H1 (cell line): ENCODE measurements at regions not wholly inside any gene's neighbourhood (a gene's known extent, or its start where the extent isn't known, plus 50 kb on each side); places are given as distances from the start of the nearest gene placed in this dataset.

ENCODE experiments used
- CTCF ChIA-PET: fragments of 300-600 bp; sonication (Branson Sonifier 250); formaldehyde crosslinking; loops from one replicate; lab custom pipeline; 2021; ENCODE audit not compliant: partially characterized antibody; lab: Charles Lee
- POLR2A ChIA-PET: fragments of 300-600 bp; sonication (Branson Sonifier 250); formaldehyde crosslinking; loops from one replicate; lab custom pipeline; 2021; ENCODE audit warnings: inconsistent platforms; ENCODE audit not compliant: partially characterized antibody; lab: Charles Lee
- DNase-seq, 2 experiments: peaks; one replicate each; pipeline versions ENCODE4 v3.0.0 to v3.0.0-alpha.2; 2010 to 2022; ENCODE audit warnings: low spot score in 2 of 2, low read depth in 1 of 2, mixed read lengths in 1 of 2
- FAIRE-seq: peaks from 2 replicates; lab custom pipeline; 2011; peaks lifted over from hg19 to GRCh38; lab: Jason Lieb, UNC
- H2AFZ ChIP-seq: 2 replicates; pipeline ENCODE4 v1.8.1; 2012; ENCODE audit warnings: low read length, inconsistent platforms
- H2AK5ac ChIP-seq: 2 replicates; pipeline ENCODE4 v1.6.1; 2013; ENCODE audit warnings: low read depth, low read length
- H2BK120ac ChIP-seq: replicated peaks from 2 replicates; pipeline ENCODE3; 2013; ENCODE audit warnings: low read depth, low read length, inconsistent platforms
- H2BK12ac ChIP-seq: 2 replicates; pipeline ENCODE4 v1.6.1; 2013; ENCODE audit warnings: low read depth, low read length
- H2BK15ac ChIP-seq: 2 replicates; pipeline ENCODE4 v1.6.1; 2013; ENCODE audit warnings: low read length
- H2BK20ac ChIP-seq: 2 replicates; pipeline ENCODE4 v1.6.1; 2013; ENCODE audit warnings: low read length
- H2BK5ac ChIP-seq: 2 replicates; pipeline ENCODE4 v1.6.1; 2013; ENCODE audit warnings: low read depth, low read length
- H3K14ac ChIP-seq: 2 replicates; pipeline ENCODE4 v1.6.1; 2013; ENCODE audit warnings: inconsistent platforms; ENCODE audit not compliant: insufficient read length
- H3K18ac ChIP-seq: 2 replicates; pipeline ENCODE4 v1.6.1; 2013; ENCODE audit warnings: low read length; ENCODE audit errors: extremely low read depth
- H3K23ac ChIP-seq: 2 replicates; pipeline ENCODE4 v1.6.1; 2013; ENCODE audit warnings: inconsistent platforms; ENCODE audit not compliant: insufficient read length
- H3K23me2 ChIP-seq: 2 replicates; pipeline ENCODE4 v1.6.1; 2013; ENCODE audit warnings: low read depth, low read length
- H3K27ac ChIP-seq: 2 replicates; pipeline ENCODE4 v1.6.1; 2011; ENCODE audit warnings: low read depth, low read length, inconsistent platforms
- H3K27me3 ChIP-seq, 4 experiments: replicated peaks in 1 of 4; 1 replicate in 1 of 4; 2 replicates in 3 of 4; pipeline versions ENCODE4 v1.6.1 to v1.8.1; 2011 to 2013; ENCODE audit warnings: low read length in 3 of 4, mild to moderate bottlenecking in 3 of 4, inconsistent platforms in 2 of 4, mixed read lengths in 2 of 4, moderate library complexity in 1 of 4; ENCODE audit not compliant: control insufficient read depth in 3 of 4, insufficient read depth in 3 of 4; ENCODE audit errors: extremely low read depth in 1 of 4
- H3K36me3 ChIP-seq, 4 experiments: 2 replicates each; pipeline versions ENCODE4 v1.6.1 to v1.8.1; 2011 to 2013; ENCODE audit warnings: mild to moderate bottlenecking in 4 of 4, low read length in 3 of 4, moderate library complexity in 2 of 4, control low read depth in 1 of 4, inconsistent platforms in 1 of 4; ENCODE audit not compliant: insufficient read depth in 4 of 4, control insufficient read depth in 2 of 4
- H3K4ac ChIP-seq: replicated peaks from 2 replicates; pipeline ENCODE3; 2013; ENCODE audit warnings: low read length, low read depth, mixed read lengths, inconsistent platforms; ENCODE audit not compliant: insufficient read length
- H3K4me1 ChIP-seq, 4 experiments: replicated peaks in 1 of 4; 1 replicate in 1 of 4; 2 replicates in 3 of 4; pipeline versions ENCODE4 v1.6.1 to v1.8.1; 2011 to 2013; ENCODE audit warnings: low read length in 3 of 4, inconsistent platforms in 2 of 4, mixed read lengths in 1 of 4; ENCODE audit not compliant: insufficient read depth in 4 of 4, control insufficient read depth in 3 of 4
- H3K4me2 ChIP-seq, 2 experiments: 2 replicates each; pipeline versions ENCODE4 v1.6.1 to v1.8.1; 2011 to 2013; ENCODE audit warnings: low read depth in 2 of 2, low read length in 2 of 2, control low read depth in 1 of 2, inconsistent platforms in 1 of 2, mild to moderate bottlenecking in 1 of 2; ENCODE audit not compliant: insufficient read depth in 1 of 2
- H3K4me3 ChIP-seq, 4 experiments: fragments of 200-600, 300-600 bp in 1 of 4; sonication (generic), shearing (Covaris generic), sonication (Bioruptor Twin) in 1 of 4; 2 replicates each; pipeline versions ENCODE4 v1.5.1 to v1.8.1; 2011 to 2016; ENCODE audit warnings: low read length in 4 of 4, low read depth in 3 of 4, control low read depth in 2 of 4, inconsistent platforms in 2 of 4, mild to moderate bottlenecking in 2 of 4, mixed read lengths in 1 of 4, moderate library complexity in 1 of 4; ENCODE audit not compliant: insufficient read depth in 2 of 4; ENCODE audit errors: extremely low read depth in 1 of 4
- H3K56ac ChIP-seq: replicated peaks from 2 replicates; pipeline ENCODE3; 2013; ENCODE audit warnings: low read depth, mild to moderate bottlenecking, mixed read lengths, low read length, inconsistent platforms; ENCODE audit not compliant: insufficient read length
- H3K79me1 ChIP-seq: 2 replicates; pipeline ENCODE4 v1.6.1; 2013; ENCODE audit warnings: low read depth, low read length, control low read depth
- H3K79me2 ChIP-seq, 2 experiments: 2 replicates each; pipeline versions ENCODE4 v1.6.1 to v1.8.1; 2012 to 2013; ENCODE audit warnings: low read length in 2 of 2, mild to moderate bottlenecking in 2 of 2, inconsistent platforms in 1 of 2; ENCODE audit not compliant: insufficient read depth in 2 of 2, control insufficient read depth in 1 of 2
- H3K9ac ChIP-seq, 4 experiments: replicated peaks in 1 of 4; 1 replicate in 1 of 4; 2 replicates in 3 of 4; pipeline versions ENCODE4 v1.6.1 to v1.8.1; 2011 to 2013; ENCODE audit warnings: low read depth in 3 of 4, low read length in 3 of 4, control low read depth in 2 of 4, mild to moderate bottlenecking in 2 of 4, moderate library complexity in 2 of 4, inconsistent platforms in 1 of 4; ENCODE audit errors: extremely low read depth in 1 of 4
- H3K9me3 ChIP-seq, 2 experiments: 2 replicates each; pipeline versions ENCODE4 v1.6.1 to v1.8.1; 2012 to 2013; ENCODE audit warnings: mild to moderate bottlenecking in 2 of 2, moderate library complexity in 2 of 2, control low read depth in 1 of 2, inconsistent platforms in 1 of 2, low read depth in 1 of 2, low read length in 1 of 2, mixed read lengths in 1 of 2; ENCODE audit not compliant: insufficient read depth in 2 of 2
- H4K20me1 ChIP-seq, 2 experiments: replicated peaks in 1 of 2; 2 replicates each; pipeline versions ENCODE3 to v1.8.1; 2011 to 2013; ENCODE audit warnings: inconsistent platforms in 2 of 2, low read length in 2 of 2, mild to moderate bottlenecking in 1 of 2; ENCODE audit not compliant: insufficient read depth in 2 of 2, control insufficient read depth in 1 of 2
- H4K5ac ChIP-seq: 2 replicates; pipeline ENCODE4 v1.6.1; 2013; ENCODE audit warnings: low read length, low read depth, mixed read lengths, inconsistent platforms; ENCODE audit not compliant: insufficient read length
- H4K8ac ChIP-seq: 2 replicates; pipeline ENCODE4 v1.8.0; 2013; ENCODE audit warnings: mild to moderate bottlenecking, moderate library complexity, low read length, inconsistent platforms; ENCODE audit not compliant: insufficient read depth; ENCODE audit errors: extremely low read depth
- H4K91ac ChIP-seq: replicated peaks from 2 replicates; pipeline ENCODE3; 2013; ENCODE audit warnings: low read length, mixed read lengths, inconsistent platforms; ENCODE audit not compliant: insufficient read length
- ASH2L ChIP-seq: fragments of 200-600, 300-600 bp; sonication (generic); IDR thresholded peaks from one replicate; pipeline ENCODE4 v1.7.1; 2017; ENCODE audit warnings: low read length
- ATF3 ChIP-seq: IDR thresholded peaks from 2 replicates; pipeline ENCODE4 v1.6.1; 2011; ENCODE audit warnings: low read depth, mild to moderate bottlenecking, low read length; ENCODE audit not compliant: insufficient read depth
- JUND ChIP-seq: IDR thresholded peaks from 2 replicates; pipeline ENCODE4 v1.6.1; 2011; ENCODE audit warnings: mild to moderate bottlenecking, improper control_type of control experiment, low read length
- RBBP5 ChIP-seq: IDR thresholded peaks from 2 replicates; pipeline ENCODE4 v1.7.1; 2012; ENCODE audit warnings: low read depth, mild to moderate bottlenecking, inconsistent platforms, low read length, moderate library complexity, borderline replicate concordance
- RXRA ChIP-seq: IDR thresholded peaks from 2 replicates; pipeline ENCODE4 v1.6.1; 2011; ENCODE audit warnings: low read depth, mild to moderate bottlenecking, low read length, moderate library complexity; ENCODE audit not compliant: insufficient read depth
- SAP30 ChIP-seq: fragments of 300-600 bp; sonication (generic); IDR thresholded peaks from 2 replicates; pipeline ENCODE4 v1.7.1; 2012; ENCODE audit warnings: low read length, moderate library complexity, mild to moderate bottlenecking, inconsistent platforms; ENCODE audit not compliant: insufficient read depth, insufficient replicate concordance
- SP1 ChIP-seq: IDR thresholded peaks from 2 replicates; pipeline ENCODE4 v1.6.1; 2011; ENCODE audit warnings: low read depth, low read length
- WGBS, 2 experiments: shearing (Covaris generic) in 1 of 2; methylation state at CpG; one replicate each; pipeline versions ENCODE4 v1.1.6 to v1.1.7; 2013 to 2015; ENCODE audit warnings: low lambda C conversion rate in 2 of 2, mixed read lengths in 2 of 2, inconsistent platforms in 1 of 2, low coverage in 1 of 2, missing lambda C conversion rate in 1 of 2; ENCODE audit not compliant: insufficient replicate concordance in 2 of 2, insufficient coverage in 1 of 2, insufficient read length in 1 of 2; ENCODE audit errors: extremely low coverage in 1 of 2, missing lambda C conversion rate in 1 of 2; 5-methylcytosine and 5-hydroxymethylcytosine counted together

GRCh38 chr5:44942524-44943001 lies 133.8 kb downstream of the MRPS30 start:
- peak overlapping the region; percentile 3; the same call in 1 of the 2 replicates for H2BK12ac ChIP-seq
- H3K36me3 ChIP-seq, result no peaks in the 10 kb centered on the region; a peak in 1 of 8 replicates
- H3K4me3 ChIP-seq, result peak overlapping the region in 1 of 4 experiments; percentile 34; a peak in 1 of 8 replicates
- no peaks in the 10 kb centered on the region for H3K79me1 ChIP-seq
- H4K5ac ChIP-seq, result peak overlapping the region; percentile 97
- H3K9ac ChIP-seq, result no peak overlapping the region
- POLR2A ChIA-PET, result interaction anchor here (1.2 kb wide), 1 partner anchor 8 kb away, joined by 3 read pairs; no protein-coding TSS in a partner anchor
- CTCF ChIA-PET, result interaction anchor here (0.7 to 3.4 kb wide), 2 partner anchors 10 to 36 kb away, joined by 3 to 14 read pairs; no protein-coding TSS in a partner anchor
- H3K14ac ChIP-seq, result no peak overlapping the region
- H3K4ac ChIP-seq, result no peak overlapping the region
- peak; percentile 42 for FAIRE-seq
- H3K18ac ChIP-seq, result no peak overlapping the region; the same call in 1 of the 2 replicates
- H3K27ac ChIP-seq, result peak overlapping the region; percentile 69; the same call in 1 of the 2 replicates
- H2BK15ac ChIP-seq, result no peak overlapping the region
- no peak for TF ChIP-seq RXRA
- TF ChIP-seq JUND, result peak; percentile 87
- no peak for TF ChIP-seq ATF3
- TF ChIP-seq RBBP5, result 0 out of 2 replicates have a peak, but pooled peaks have one; percentile 34
- TF ChIP-seq SAP30, result no peak
- TF ChIP-seq SP1, result peak; percentile 21; the same call in 1 of the 2 replicates
- peak; percentile 73 for TF ChIP-seq ASH2L
- H3K4me1 ChIP-seq, result peaks cover 0 to 10% (median 4%) of the 10 kb centered on the region in 4 experiments; a peak in 3 of 7 replicates
- no peak overlapping the region for H2BK20ac ChIP-seq
- H3K79me2 ChIP-seq, result no peaks in the 10 kb centered on the region
- no peak overlapping the region for H3K56ac ChIP-seq
- H2AK5ac ChIP-seq, result no peak overlapping the region
- DNase-seq, result no peak
- H3K4me2 ChIP-seq, result peak overlapping the region; percentile 51 to 73
- no peaks in the 10 kb centered on the region for H3K27me3 ChIP-seq
- no peaks in the 10 kb centered on the region; a peak in 1 of 4 replicates for H3K9me3 ChIP-seq
- H3K23ac ChIP-seq, result no peak overlapping the region
- WGBS, 2 experiments, result 13% methylated on average over 4 of the region's 4 CpGs; no CpG with 5 or more reads in 1 of the 2 experiments
- H4K91ac ChIP-seq, result no peak overlapping the region
- no peak overlapping the region for H2AFZ ChIP-seq
- H2BK120ac ChIP-seq, result no peak overlapping the region
- H4K20me1 ChIP-seq, result no peaks in the 10 kb centered on the region
- H3K23me2 ChIP-seq, result no peaks in the 10 kb centered on the region
- H2BK5ac ChIP-seq, result peak overlapping the region; percentile 5; the same call in 1 of the 2 replicates
- H4K8ac ChIP-seq, result no peak overlapping the region
